ENCODE measurements at regions not wholly inside any gene's neighbourhood (a gene's known extent, or its start where the extent isn't known, plus 50 kb on each side); places are given as distances from the start of the nearest gene placed in this dataset.
A peak's percentile ranks its signal among the peaks of the same experiment; 100 is the strongest.

- DNase-seq, result no peak
- H3K36me3 ChIP-seq (replicated peaks; ENCODE audit: control insufficient read depth, insufficient read depth, low read length), result no peaks in the 10 kb centered on the region
These were observed 345.2 kb downstream of the ZSWIM6 start for GRCh38 chr5:61677220-61677619.

GRCh38 chr5:61678966-61679365, 346.9 kb downstream of the ZSWIM6 start:
- Histone ChIP-seq H3K4me3 (ENCODE audit: insufficient read depth, low read depth, low read length) (no peak overlapping the region), H3K36me3 (replicated peaks; ENCODE audit: control insufficient read depth, insufficient read depth, low read length) (no peaks in the 10 kb centered on the region), H3K27me3 (ENCODE audit: control insufficient read depth, insufficient read depth, low read length) (no peaks in the 10 kb centered on the region)
- peak; percentile 71 for DNase-seq

More at GRCh38 chr5:61677220-61677619, 345.2 kb downstream of the ZSWIM6 start:
- Histone ChIP-seq H3K4me3 (ENCODE audit: insufficient read depth, low read depth, low read length) (no peak overlapping the region), H3K27me3 (ENCODE audit: control insufficient read depth, insufficient read depth, low read length) (no peaks in the 10 kb centered on the region)

DNA sequence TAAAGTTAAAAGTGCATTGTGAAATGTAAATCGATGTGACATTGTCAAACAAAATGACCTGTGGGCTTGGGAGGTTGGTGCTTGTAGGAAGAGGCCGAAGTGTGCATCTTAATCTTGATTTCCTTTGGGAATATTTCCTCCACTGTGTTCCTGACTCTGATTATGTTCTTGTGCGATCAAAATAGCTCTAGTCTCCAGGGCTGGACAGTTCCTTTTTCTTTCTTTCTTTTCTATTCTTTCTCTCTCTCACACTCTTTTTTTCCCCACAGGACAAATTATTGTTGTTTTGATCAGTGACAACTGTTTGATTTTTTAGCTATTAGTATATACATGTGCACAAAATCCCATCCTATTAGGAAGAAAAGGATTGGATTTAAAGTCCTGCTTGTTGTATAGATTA, 347.5 kb downstream of the ZSWIM6 start:
- no peak overlapping the region for H3K4me3 ChIP-seq (ENCODE audit: insufficient read depth, low read depth, low read length)
- H3K27me3 ChIP-seq (ENCODE audit: control insufficient read depth, insufficient read depth, low read length), result peaks cover 2% of the 10 kb centered on the region; the same call in 1 of the 2 replicates
- no peak for DNase-seq
- no peaks in the 10 kb centered on the region for H3K36me3 ChIP-seq (replicated peaks; ENCODE audit: control insufficient read depth, insufficient read depth, low read length)

- DNase-seq, result no peak
- Histone ChIP-seq H3K4me3 (ENCODE audit: insufficient read depth, low read depth, low read length) (no peak overlapping the region), H3K36me3 (replicated peaks; ENCODE audit: control insufficient read depth, insufficient read depth, low read length) (no peaks in the 10 kb centered on the region), H3K27me3 (ENCODE audit: control insufficient read depth, insufficient read depth, low read length) (peaks cover 2% of the 10 kb centered on the region; the same call in 1 of the 2 replicates)
These were observed 348.2 kb downstream of the ZSWIM6 start for GRCh38 chr5:61680247-61680646.

- DNase-seq, result no peak
- Histone ChIP-seq H3K4me3 (ENCODE audit: insufficient read depth, low read depth, low read length) (no peak overlapping the region), H3K27me3 (ENCODE audit: control insufficient read depth, insufficient read depth, low read length) (peaks cover 2% of the 10 kb centered on the region; the same call in 1 of the 2 replicates), H3K36me3 (replicated peaks; ENCODE audit: control insufficient read depth, insufficient read depth, low read length) (no peaks in the 10 kb centered on the region)
These were observed 351.1 kb downstream of the ZSWIM6 start for GRCh38 chr5:61683148-61683547.

- no peak overlapping the region for H3K4me3 ChIP-seq (ENCODE audit: insufficient read depth, low read depth, low read length)
- H3K27me3 ChIP-seq (ENCODE audit: control insufficient read depth, insufficient read depth, low read length), result peaks cover 2% of the 10 kb centered on the region; the same call in 1 of the 2 replicates
- no peak for DNase-seq
- no peaks in the 10 kb centered on the region for H3K36me3 ChIP-seq (replicated peaks; ENCODE audit: control insufficient read depth, insufficient read depth, low read length)
These were observed 351.9 kb downstream of the ZSWIM6 start for GRCh38 chr5:61683926-61684325.

- Histone ChIP-seq H3K36me3 (replicated peaks; ENCODE audit: control insufficient read depth, insufficient read depth, low read length) (no peaks in the 10 kb centered on the region), H3K27me3 (ENCODE audit: control insufficient read depth, insufficient read depth, low read length) (peaks cover 2% of the 10 kb centered on the region; the same call in 1 of the 2 replicates), H3K4me3 (ENCODE audit: insufficient read depth, low read depth, low read length) (no peak overlapping the region)
- no peak for DNase-seq
These were observed 354.6 kb downstream of the ZSWIM6 start for GRCh38 chr5:61686491-61687257.

GRCh38 chr5:61687371-61687770, 355.3 kb downstream of the ZSWIM6 start:
- H3K27me3 ChIP-seq (ENCODE audit: control insufficient read depth, insufficient read depth, low read length), result peaks cover 2% of the 10 kb centered on the region; the same call in 1 of the 2 replicates
- H3K4me3 ChIP-seq (ENCODE audit: insufficient read depth, low read depth, low read length), result no peak overlapping the region
- H3K36me3 ChIP-seq (replicated peaks; ENCODE audit: control insufficient read depth, insufficient read depth, low read length), result no peaks in the 10 kb centered on the region
- DNase-seq, result no peak

DNA sequence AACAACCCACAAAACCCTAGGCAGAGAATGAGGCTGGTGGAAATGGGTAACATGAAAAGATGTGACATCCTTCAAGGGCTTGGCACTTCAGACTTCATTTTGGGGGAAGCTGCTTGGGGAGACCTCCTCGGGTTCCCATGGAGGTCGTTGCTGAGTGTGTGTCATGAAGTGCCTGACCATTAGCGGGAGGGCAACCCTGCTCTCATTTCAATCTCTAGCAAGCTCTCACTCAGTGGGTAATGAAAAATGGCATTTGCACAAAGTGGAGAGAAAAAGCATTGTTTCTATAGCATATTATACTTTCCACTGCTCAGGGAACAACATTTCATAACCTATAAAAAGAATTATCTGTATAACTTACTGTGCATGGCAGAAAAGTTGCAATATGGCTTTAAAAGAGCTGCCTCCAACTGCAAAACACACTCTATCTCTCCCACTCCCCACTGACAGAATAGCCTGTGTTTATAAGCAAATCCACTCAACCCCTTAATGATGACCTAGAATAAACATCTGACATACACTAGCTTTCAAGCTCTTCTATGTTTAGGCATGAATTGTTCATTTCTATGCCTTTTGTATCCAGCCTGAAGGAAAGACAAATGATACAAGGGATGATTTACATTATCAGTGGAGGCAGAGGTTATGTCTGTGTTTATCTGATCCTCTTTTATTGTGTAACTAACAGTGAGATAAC, 357.2 kb downstream of the ZSWIM6 start:
- Histone ChIP-seq H3K4me3 (ENCODE audit: insufficient read depth, low read depth, low read length) (no peak overlapping the region), H3K27me3 (ENCODE audit: control insufficient read depth, insufficient read depth, low read length) (peaks cover under 1% of the 10 kb centered on the region; the same call in 1 of the 2 replicates), H3K36me3 (replicated peaks; ENCODE audit: control insufficient read depth, insufficient read depth, low read length) (no peaks in the 10 kb centered on the region)
- DNase-seq, result no peak

- no peak for DNase-seq
- Histone ChIP-seq H3K36me3 (replicated peaks; ENCODE audit: control insufficient read depth, insufficient read depth, low read length) (no peaks in the 10 kb centered on the region), H3K27me3 (ENCODE audit: control insufficient read depth, insufficient read depth, low read length) (no peaks in the 10 kb centered on the region), H3K4me3 (ENCODE audit: insufficient read depth, low read depth, low read length) (no peak overlapping the region)
These were observed 365.9 kb downstream of the ZSWIM6 start for GRCh38 chr5:61697809-61698558.

- H3K27me3 ChIP-seq (ENCODE audit: control insufficient read depth, insufficient read depth, low read length), result no peaks in the 10 kb centered on the region
These were observed 370.0 kb downstream of the ZSWIM6 start for GRCh38 chr5:61701877-61702602.

DNA sequence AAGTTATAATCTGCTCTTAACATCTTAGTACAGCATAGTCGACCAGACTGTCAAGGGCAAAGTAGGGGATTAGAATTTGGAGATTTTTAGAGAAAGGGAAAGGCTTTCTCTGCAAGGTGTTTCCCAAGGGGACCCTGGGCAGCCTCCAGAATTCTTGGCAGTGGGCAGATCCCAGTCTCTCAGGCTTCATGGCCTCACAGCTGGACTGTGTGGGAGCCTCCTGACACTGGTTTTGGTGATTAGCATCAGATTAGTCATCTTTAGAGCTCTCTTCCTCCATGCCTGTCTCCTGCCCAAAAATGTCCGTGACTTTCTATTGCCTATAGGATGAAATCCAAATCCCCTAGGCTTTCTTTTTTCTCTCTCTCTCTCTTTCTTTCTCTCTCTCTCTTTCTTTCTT, 370.7 kb downstream of the ZSWIM6 start:
- H3K4me3 ChIP-seq (ENCODE audit: insufficient read depth, low read depth, low read length), result no peak overlapping the region
- H3K27me3 ChIP-seq (ENCODE audit: control insufficient read depth, insufficient read depth, low read length), result no peaks in the 10 kb centered on the region
- no peak for DNase-seq
- no peaks in the 10 kb centered on the region for H3K36me3 ChIP-seq (replicated peaks; ENCODE audit: control insufficient read depth, insufficient read depth, low read length)

More at GRCh38 chr5:61701877-61702602, 370.0 kb downstream of the ZSWIM6 start:
- Histone ChIP-seq H3K36me3 (replicated peaks; ENCODE audit: control insufficient read depth, insufficient read depth, low read length) (no peaks in the 10 kb centered on the region), H3K4me3 (ENCODE audit: insufficient read depth, low read depth, low read length) (no peak overlapping the region)
- DNase-seq, result no peak

- no peak overlapping the region for H3K4me3 ChIP-seq (ENCODE audit: insufficient read depth, low read depth, low read length)
- no peaks in the 10 kb centered on the region for H3K36me3 ChIP-seq (replicated peaks; ENCODE audit: control insufficient read depth, insufficient read depth, low read length)
- H3K27me3 ChIP-seq (ENCODE audit: control insufficient read depth, insufficient read depth, low read length), result no peaks in the 10 kb centered on the region
- no peak for DNase-seq
These were observed 372.2 kb downstream of the ZSWIM6 start for GRCh38 chr5:61704289-61704688.

DNA sequence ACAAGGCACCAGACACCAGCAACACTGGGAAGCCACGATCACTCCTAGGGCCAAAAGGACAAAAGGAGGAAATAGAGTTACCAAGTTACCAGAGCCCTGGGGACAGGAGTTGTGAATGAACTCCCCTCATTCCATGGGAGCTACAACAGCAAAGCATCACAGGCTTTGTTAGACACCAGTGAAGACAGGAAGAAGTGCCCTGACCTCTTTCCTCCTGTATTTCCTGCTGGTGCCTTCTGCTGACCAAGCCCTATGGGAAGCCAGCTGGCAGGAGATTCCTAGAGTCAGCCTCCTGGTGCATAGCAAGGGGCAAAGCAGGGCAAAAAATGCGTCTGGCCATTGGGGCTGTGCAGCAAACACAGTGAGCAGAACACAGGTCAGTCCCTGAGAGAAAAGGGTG, 374.7 kb downstream of the ZSWIM6 start:
- no peaks in the 10 kb centered on the region for H3K36me3 ChIP-seq (replicated peaks; ENCODE audit: control insufficient read depth, insufficient read depth, low read length)
- DNase-seq, result no peak
- H3K4me3 ChIP-seq (ENCODE audit: insufficient read depth, low read depth, low read length), result no peak overlapping the region
- no peaks in the 10 kb centered on the region for H3K27me3 ChIP-seq (ENCODE audit: control insufficient read depth, insufficient read depth, low read length)
